NCI-H1092 (cell line): ENCODE measurements at regions not wholly inside any gene's neighbourhood (a gene's known extent, or its start where the extent isn't known, plus 50 kb on each side); places are given as distances from the start of the nearest gene placed in this dataset.

ENCODE experiments used
- DNase-seq: peaks from one replicate; lab custom pipeline; 2025; lab: John Stamatoyannopoulos, UW

GRCh38 chr13:34312578-34312977, 494.6 kb downstream of the RFC3 start:
- DNase-seq, result no peak

- no peak for DNase-seq
Observed at GRCh38 chr13:34320084-34320483, 502.1 kb downstream of the RFC3 start.

GRCh38 chr13:34322014-34322742, 504.2 kb downstream of the RFC3 start:
- no peak for DNase-seq

- DNase-seq, result no peak
Observed at GRCh38 chr13:34322743-34323074, 504.8 kb downstream of the RFC3 start.

- no peak for DNase-seq
Observed at GRCh38 chr13:34335014-34336007, 517.4 kb downstream of the RFC3 start.

- DNase-seq, result no peak
Observed at GRCh38 chr13:34338102-34338501, 520.2 kb downstream of the RFC3 start.

- no peak for DNase-seq
Observed at GRCh38 chr13:34340534-34340933, 522.6 kb downstream of the RFC3 start.

GRCh38 chr13:34343413-34343940, 525.5 kb downstream of the RFC3 start:
- no peak for DNase-seq

- no peak for DNase-seq
Observed at GRCh38 chr13:34344816-34345215, 526.9 kb downstream of the RFC3 start.

GRCh38 chr13:34345258-34345965, 527.5 kb downstream of the RFC3 start:
- DNase-seq, result no peak

- DNase-seq, result no peak
Observed at GRCh38 chr13:34346626-34347025, 528.7 kb downstream of the RFC3 start.

GRCh38 chr13:34347784-34348573, 530.0 kb downstream of the RFC3 start:
- DNase-seq, result no peak

- DNase-seq, result no peak
Observed at GRCh38 chr13:34349091-34349722, 531.3 kb downstream of the RFC3 start.

GRCh38 chr13:34350671-34351070, 532.7 kb downstream of the RFC3 start:
- DNase-seq, result no peak

- DNase-seq, result no peak
Observed at GRCh38 chr13:34351134-34351533, 533.2 kb downstream of the RFC3 start.

- no peak for DNase-seq
Observed at GRCh38 chr13:34352958-34353357, 535.0 kb downstream of the RFC3 start.

GRCh38 chr13:34356686-34357434, 538.9 kb downstream of the RFC3 start:
- no peak for DNase-seq

GRCh38 chr13:34357435-34358232, 539.7 kb downstream of the RFC3 start:
- DNase-seq, result no peak

GRCh38 chr13:34358811-34359513, 541.0 kb downstream of the RFC3 start:
- DNase-seq, result no peak
